ENCODE measurements at regions not wholly inside any gene's neighbourhood (a gene's known extent, or its start where the extent isn't known, plus 50 kb on each side); places are given as distances from the start of the nearest gene placed in this dataset.

- no peak for DNase-seq (ENCODE audit: low read depth)
These were observed 133.6 kb upstream of the BMP4 start for GRCh38 chr14:54090274-54090673.

- DNase-seq (ENCODE audit: low read depth), result no peak
These were observed 138.1 kb upstream of the BMP4 start for GRCh38 chr14:54094765-54095164.

- DNase-seq (ENCODE audit: low read depth), result no peak
These were observed 141.9 kb upstream of the BMP4 start for GRCh38 chr14:54098536-54098935.

- no peak for DNase-seq (ENCODE audit: low read depth)
These were observed 145.4 kb upstream of the BMP4 start for GRCh38 chr14:54102051-54102456.

GRCh38 chr14:54102530-54102929 is 145.9 kb upstream of the BMP4 start:
- DNase-seq (ENCODE audit: low read depth), result no peak

- no peak for DNase-seq (ENCODE audit: low read depth)
These were observed 148.0 kb upstream of the BMP4 start for GRCh38 chr14:54104601-54105145.

- DNase-seq (ENCODE audit: low read depth), result no peak
These were observed 148.8 kb upstream of the BMP4 start for GRCh38 chr14:54105406-54105805.

- no peak for DNase-seq (ENCODE audit: low read depth)
These were observed 149.3 kb upstream of the BMP4 start for GRCh38 chr14:54105898-54106297.

GRCh38 chr14:54106661-54107377 is 150.2 kb upstream of the BMP4 start:
- DNase-seq (ENCODE audit: low read depth), result no peak

GRCh38 chr14:54108481-54109471 is 152.2 kb upstream of the BMP4 start:
- no peak for DNase-seq (ENCODE audit: low read depth)

GRCh38 chr14:54109521-54110120 is 153.0 kb upstream of the BMP4 start:
- DNase-seq (ENCODE audit: low read depth), result no peak

- no peak for DNase-seq (ENCODE audit: low read depth)
These were observed 158.3 kb upstream of the BMP4 start for GRCh38 chr14:54114941-54115340.

- DNase-seq (ENCODE audit: low read depth), result no peak
These were observed 159.7 kb upstream of the BMP4 start for GRCh38 chr14:54116198-54116885.

GRCh38 chr14:54116972-54117371 is 160.3 kb upstream of the BMP4 start:
- DNase-seq (ENCODE audit: low read depth), result no peak

GRCh38 chr14:54117396-54117795 is 160.8 kb upstream of the BMP4 start:
- DNase-seq (ENCODE audit: low read depth), result no peak

GRCh38 chr14:54117924-54118323 is 161.3 kb upstream of the BMP4 start:
- no peak for DNase-seq (ENCODE audit: low read depth)

- no peak for DNase-seq (ENCODE audit: low read depth)
These were observed 163.6 kb upstream of the BMP4 start for GRCh38 chr14:54120260-54120659.

GRCh38 chr14:54121466-54122027 is 164.9 kb upstream of the BMP4 start:
- DNase-seq (ENCODE audit: low read depth), result no peak

GRCh38 chr14:54123841-54124240 is 167.2 kb upstream of the BMP4 start:
- no peak for DNase-seq (ENCODE audit: low read depth)

GRCh38 chr14:54125109-54125508 is 168.5 kb upstream of the BMP4 start:
- no peak for DNase-seq (ENCODE audit: low read depth)

GRCh38 chr14:54126947-54127346 is 170.3 kb upstream of the BMP4 start:
- no peak for DNase-seq (ENCODE audit: low read depth)

- no peak for DNase-seq (ENCODE audit: low read depth)
These were observed 170.9 kb upstream of the BMP4 start for GRCh38 chr14:54127526-54127925.
